NAMALWA (cell line): ENCODE measurements at regions not wholly inside any gene's neighbourhood (a gene's known extent, or its start where the extent isn't known, plus 50 kb on each side); places are given as distances from the start of the nearest gene placed in this dataset.
"Not testable (repeated sequence)": the region's sequence is repeated elsewhere in the genome, so short reads cannot be mapped to it uniquely, and the experiment has no call there.

Source experiments
- DNase-seq: peaks from one replicate; pipeline ENCODE4 v3.0.0-alpha.2; 2015; ENCODE audit warnings: low spot score

- DNase-seq = no peak
These were observed 178.6 kb downstream of the ZNF674 start for GRCh38 chrX:46366381-46367207.

GRCh38 chrX:46354481-46354880 is 190.7 kb downstream of the ZNF674 start:
- no peak for DNase-seq

GRCh38 chrX:46341767-46342322 is 203.4 kb downstream of the ZNF674 start:
- DNase-seq = no peak

GRCh38 chrX:46340696-46341095 is 204.5 kb downstream of the ZNF674 start:
- no peak for DNase-seq

- no peak for DNase-seq
These were observed 211.7 kb downstream of the ZNF674 start for GRCh38 chrX:46333550-46333949.

- no peak for DNase-seq
These were observed 214.2 kb downstream of the ZNF674 start for GRCh38 chrX:46330981-46331380.

- no peak for DNase-seq
These were observed 214.7 kb downstream of the ZNF674 start for GRCh38 chrX:46330513-46330912.

GRCh38 chrX:46328133-46328532 is 217.1 kb downstream of the ZNF674 start:
- DNase-seq = no peak

GRCh38 chrX:46327566-46328115 is 217.6 kb downstream of the ZNF674 start:
- no peak for DNase-seq

GRCh38 chrX:46326161-46326560 is 219.1 kb downstream of the ZNF674 start:
- no peak for DNase-seq

GRCh38 chrX:46325312-46325877 is 219.8 kb downstream of the ZNF674 start:
- DNase-seq = no peak

GRCh38 chrX:46324166-46324565 is 221.1 kb downstream of the ZNF674 start:
- DNase-seq = no peak

- not testable (repeated sequence) for DNase-seq
These were observed 222.3 kb downstream of the ZNF674 start for GRCh38 chrX:46322929-46323328.

- DNase-seq = no peak
These were observed 223.5 kb downstream of the ZNF674 start for GRCh38 chrX:46321676-46322075.

- no peak for DNase-seq
These were observed 225.5 kb downstream of the ZNF674 start for GRCh38 chrX:46319750-46320149.

GRCh38 chrX:46318551-46318950 is 226.7 kb downstream of the ZNF674 start:
- DNase-seq = no peak

GRCh38 chrX:46317163-46317562 is 228.1 kb downstream of the ZNF674 start:
- no peak for DNase-seq

GRCh38 chrX:46311581-46312120 is 233.6 kb downstream of the ZNF674 start:
- DNase-seq = no peak

- DNase-seq = no peak
These were observed 234.3 kb downstream of the ZNF674 start for GRCh38 chrX:46310815-46311497.

- DNase-seq = no peak
These were observed 237.1 kb downstream of the ZNF674 start for GRCh38 chrX:46308110-46308509.

- no peak for DNase-seq
These were observed 239.1 kb downstream of the ZNF674 start for GRCh38 chrX:46306103-46306502.

- no peak for DNase-seq
These were observed 239.8 kb downstream of the ZNF674 start for GRCh38 chrX:46305431-46305830.
